ENCODE measurements at regions not wholly inside any gene's neighbourhood (a gene's known extent, or its start where the extent isn't known, plus 50 kb on each side); places are given as distances from the start of the nearest gene placed in this dataset.

GRCh38 chr4:177692907-177693306 lies 250.7 kb upstream of the AGA start:
- DNase-seq (ENCODE audit: low read depth, low spot score), result no peak

- no peak for DNase-seq (ENCODE audit: low read depth, low spot score)
These were observed 254.3 kb upstream of the AGA start for GRCh38 chr4:177696438-177696966.

DNA sequence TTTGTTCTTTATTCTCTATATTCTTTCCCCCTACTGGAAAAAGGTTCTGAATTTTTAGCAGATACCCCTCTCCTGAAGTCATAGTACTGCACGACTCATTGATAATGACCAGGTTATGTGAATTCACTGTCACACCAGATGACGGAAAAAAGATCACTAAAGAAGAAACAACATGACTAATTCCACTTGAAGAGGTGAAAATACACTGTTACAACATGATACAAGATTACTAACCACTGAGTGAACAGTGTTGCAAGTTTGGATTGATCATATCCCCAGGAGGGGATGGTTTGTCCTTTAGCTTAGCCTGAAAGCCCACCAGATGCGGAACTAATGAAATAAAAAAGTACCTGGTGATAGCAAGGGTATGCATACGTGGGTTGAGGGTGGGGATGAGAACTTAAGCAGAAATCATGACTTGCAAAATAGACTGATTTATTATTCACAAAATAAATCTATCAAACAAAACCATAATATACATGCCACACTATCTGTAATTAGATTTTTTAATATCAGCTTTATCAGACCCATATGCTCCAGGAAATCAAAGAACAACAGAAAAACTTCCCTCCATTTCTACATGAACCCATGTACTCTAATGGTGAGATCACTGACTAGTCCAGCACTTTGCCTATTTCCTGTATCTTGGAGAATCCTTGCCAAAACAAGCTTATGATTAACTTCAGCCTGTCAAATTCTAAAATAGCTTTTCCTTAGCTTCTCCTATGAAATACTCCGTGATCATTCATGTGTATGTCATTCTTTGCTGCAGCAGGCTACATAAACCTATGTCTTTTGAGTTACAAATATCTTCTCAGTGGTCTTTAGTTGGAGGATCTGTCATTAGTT lies 257.4 kb upstream of the AGA start:
- DNase-seq (ENCODE audit: low read depth, low spot score), result no peak

- no peak for DNase-seq (ENCODE audit: low read depth, low spot score)
These were observed 264.7 kb upstream of the AGA start for GRCh38 chr4:177706916-177707315.

- no peak for DNase-seq (ENCODE audit: low read depth, low spot score)
These were observed 271.2 kb upstream of the AGA start for GRCh38 chr4:177713454-177713853.

DNA sequence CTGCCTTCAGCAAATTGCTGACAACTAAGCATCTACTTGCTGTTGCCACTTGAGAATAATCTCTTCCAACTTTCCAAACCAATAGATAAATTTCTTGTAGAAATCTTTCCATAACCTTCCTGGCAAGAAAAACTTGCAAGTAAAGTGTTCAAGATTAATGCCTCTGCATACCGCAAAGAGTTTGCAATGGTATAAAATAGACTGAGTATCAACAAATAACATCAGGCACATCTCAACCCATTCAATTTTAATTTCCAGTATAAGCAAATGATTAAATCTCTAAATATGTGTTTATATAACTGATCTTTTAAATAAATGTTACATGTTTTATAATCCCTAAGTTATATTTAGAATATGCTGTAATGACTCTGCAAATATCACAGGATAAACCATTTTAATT lies 275.2 kb upstream of the AGA start:
- DNase-seq (ENCODE audit: low read depth, low spot score), result no peak

GRCh38 chr4:177718514-177718913 lies 276.3 kb upstream of the AGA start:
- no peak for DNase-seq (ENCODE audit: low read depth, low spot score)

- no peak for DNase-seq (ENCODE audit: low read depth, low spot score)
These were observed 283.9 kb upstream of the AGA start for GRCh38 chr4:177726111-177726510.

GRCh38 chr4:177728361-177729152 lies 286.3 kb upstream of the AGA start:
- no peak for DNase-seq (ENCODE audit: low read depth, low spot score)

DNA sequence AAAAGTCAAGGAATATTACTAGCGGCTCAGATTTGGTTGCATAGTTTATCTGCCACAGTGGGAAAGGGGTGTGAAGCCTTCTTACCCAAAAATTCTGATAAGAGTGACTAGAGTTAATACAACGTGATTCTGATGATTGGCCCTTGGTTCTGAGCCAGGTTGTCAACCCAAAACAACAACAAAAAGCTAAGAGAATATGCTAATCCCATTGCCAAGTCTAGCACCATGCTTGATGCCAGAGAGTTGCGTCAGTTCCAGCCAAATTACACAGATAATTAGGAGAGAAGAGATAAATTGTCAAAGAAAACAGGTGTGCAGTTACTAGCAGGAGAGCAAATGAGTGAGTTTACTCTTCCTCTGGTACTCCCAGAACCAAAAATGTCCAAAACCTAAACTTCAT lies 287.4 kb upstream of the AGA start:
- DNase-seq (ENCODE audit: low read depth, low spot score), result no peak

DNA sequence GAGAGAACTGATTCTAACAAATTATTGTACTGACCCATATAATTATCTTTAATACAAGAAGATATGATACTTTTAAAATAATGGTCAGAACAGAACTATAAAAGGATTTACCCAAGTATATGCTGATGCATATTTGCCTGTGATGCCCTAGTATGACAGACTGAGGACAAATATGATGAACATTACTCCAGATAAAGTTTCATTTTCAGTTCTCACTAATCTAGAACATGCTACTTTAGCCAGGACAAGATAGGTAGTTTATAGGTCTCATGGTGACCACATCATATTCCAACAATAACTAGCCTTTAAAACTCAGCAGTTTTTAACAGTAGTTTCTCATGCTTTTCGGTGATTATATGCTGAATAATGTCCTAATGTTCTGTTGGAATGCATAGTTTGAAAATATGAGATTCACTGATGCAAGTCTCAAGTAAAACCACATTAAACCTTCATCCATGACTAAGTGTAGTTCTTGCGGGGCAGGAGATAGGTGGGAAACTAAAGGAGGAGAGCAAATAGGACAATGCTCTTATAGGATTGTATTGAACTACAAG lies 295.2 kb upstream of the AGA start:
- no peak for DNase-seq (ENCODE audit: low read depth, low spot score)

DNA sequence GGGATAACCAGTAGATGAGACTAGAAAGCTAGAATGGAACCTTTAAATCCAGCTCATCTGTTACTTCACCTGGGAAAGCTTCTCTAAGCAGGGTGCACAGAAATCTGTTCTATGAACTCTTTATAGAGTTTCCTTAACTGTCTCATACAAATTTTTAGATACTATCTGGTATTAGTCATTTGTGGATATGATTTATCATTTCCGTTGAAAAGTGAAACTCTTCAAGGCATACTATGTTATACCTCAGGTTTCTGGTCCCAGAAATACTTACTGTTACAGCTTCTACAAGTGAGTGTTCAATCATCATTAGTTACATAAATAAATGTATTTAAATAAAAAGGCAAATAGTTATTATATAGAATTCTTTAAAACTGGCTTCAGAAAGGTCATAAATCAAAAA lies 298.3 kb upstream of the AGA start:
- no peak for DNase-seq (ENCODE audit: low read depth, low spot score)

DNA sequence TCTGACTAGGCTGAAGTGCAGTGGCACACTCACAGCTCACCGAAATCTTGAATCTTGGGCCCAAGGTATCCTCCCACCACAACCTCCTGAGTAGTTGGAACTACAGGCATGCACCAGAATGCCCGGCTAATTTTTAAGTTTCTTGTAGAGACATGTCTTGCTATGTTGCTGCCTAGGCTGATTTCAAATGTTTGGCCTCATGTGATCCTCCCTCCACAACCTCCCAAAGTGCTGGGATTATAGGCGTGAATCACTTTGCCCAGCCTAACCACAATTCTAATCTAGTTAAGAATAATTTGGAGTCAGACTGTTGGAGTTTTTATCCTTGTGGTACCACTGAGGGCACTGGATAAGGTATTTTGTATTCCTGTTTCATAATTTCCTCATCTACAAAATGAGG lies 317.5 kb upstream of the AGA start:
- no peak for DNase-seq (ENCODE audit: low read depth, low spot score)

DNA sequence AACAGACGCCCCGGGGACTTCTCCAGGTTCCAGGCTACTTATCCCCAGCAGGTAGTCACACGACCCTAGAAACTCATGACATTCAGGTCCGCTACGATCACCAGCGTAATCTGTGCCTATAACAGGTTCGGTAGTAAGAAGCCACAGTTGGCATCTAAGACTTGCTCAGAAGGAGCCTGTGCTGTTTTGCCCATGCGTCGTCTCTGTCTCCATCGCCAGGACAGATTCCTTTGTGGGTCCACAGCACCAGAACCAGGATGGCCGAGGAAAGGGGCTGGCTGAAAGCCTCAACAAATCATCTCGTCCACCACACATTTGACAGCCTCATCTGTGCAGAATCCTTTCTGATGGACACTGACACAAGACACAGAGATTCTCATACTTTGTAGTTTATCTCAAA lies 319.5 kb upstream of the AGA start:
- DNase-seq (ENCODE audit: low read depth, low spot score), result no peak

GRCh38 chr4:177769155-177769554 lies 326.9 kb upstream of the AGA start:
- no peak for DNase-seq (ENCODE audit: low read depth, low spot score)

- DNase-seq (ENCODE audit: low read depth, low spot score), result no peak
These were observed 328.5 kb upstream of the AGA start for GRCh38 chr4:177770776-177771175.

DNA sequence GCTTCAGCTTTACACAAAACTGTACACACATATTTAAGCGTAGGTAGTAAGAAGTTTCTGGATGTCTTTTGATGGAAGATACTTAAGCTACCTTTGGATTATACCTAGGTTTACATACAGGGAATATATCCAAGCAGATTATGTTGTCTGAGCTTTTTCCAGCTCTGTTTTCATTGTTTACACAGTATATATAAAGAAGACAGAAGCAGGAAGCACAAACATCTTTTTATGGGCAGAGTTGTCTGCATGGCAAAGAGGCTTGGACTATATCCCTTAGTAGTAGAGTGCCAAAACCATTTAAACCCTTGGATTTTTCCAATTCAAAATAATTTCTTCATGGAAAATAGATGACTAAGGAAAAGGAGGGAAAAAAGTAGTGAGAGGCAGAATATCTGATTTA lies 329.4 kb upstream of the AGA start:
- DNase-seq (ENCODE audit: low read depth, low spot score), result no peak

GRCh38 chr4:177778623-177779022 lies 336.4 kb upstream of the AGA start:
- no peak for DNase-seq (ENCODE audit: low read depth, low spot score)

DNA sequence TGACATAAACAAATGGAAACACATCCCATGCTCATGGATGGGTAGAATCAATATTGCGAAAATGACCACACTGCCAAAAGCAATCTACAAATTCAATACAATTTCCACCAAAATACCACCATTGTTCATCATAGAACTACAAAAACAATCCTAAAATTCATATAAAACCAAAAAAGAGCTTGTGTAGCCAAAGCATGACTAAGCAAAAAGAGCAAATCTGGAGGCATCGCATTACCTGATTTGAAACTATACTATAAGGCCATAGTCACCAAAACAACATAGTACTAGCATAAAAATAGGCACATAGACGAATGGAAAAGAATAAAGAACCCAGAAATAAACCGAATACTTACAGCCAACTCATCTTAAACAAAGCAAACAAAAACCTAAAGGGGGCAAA lies 342.8 kb upstream of the AGA start:
- DNase-seq (ENCODE audit: low read depth, low spot score), result no peak

GRCh38 chr4:177789610-177790009 lies 347.4 kb upstream of the AGA start:
- DNase-seq (ENCODE audit: low read depth, low spot score), result no peak

GRCh38 chr4:177791188-177791587 lies 349.0 kb upstream of the AGA start:
- DNase-seq (ENCODE audit: low read depth, low spot score), result no peak

DNA sequence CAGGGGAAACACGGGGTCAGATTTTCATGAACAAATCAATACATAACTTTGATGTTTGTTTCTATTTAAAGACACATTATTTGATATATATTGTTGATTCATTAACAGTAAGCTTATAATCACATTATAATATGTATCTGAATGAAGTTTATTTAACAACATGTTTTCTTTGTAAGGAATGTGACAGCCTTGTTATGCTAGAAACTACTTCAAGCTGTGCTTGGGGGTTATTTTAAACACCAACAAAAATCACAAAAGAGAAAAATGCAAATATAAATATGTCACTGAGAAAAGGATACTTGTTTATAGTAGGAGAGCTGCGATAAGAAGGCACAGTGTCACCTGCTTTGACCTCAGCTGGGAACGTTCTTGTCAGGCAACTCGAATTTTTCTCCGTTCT lies 354.6 kb upstream of the AGA start:
- DNase-seq (ENCODE audit: low read depth, low spot score), result no peak

- DNase-seq (ENCODE audit: low read depth, low spot score), result no peak
These were observed 355.9 kb upstream of the AGA start for GRCh38 chr4:177798161-177798560.
